ENCODE measurements at regions not wholly inside any gene's neighbourhood (a gene's known extent, or its start where the extent isn't known, plus 50 kb on each side); places are given as distances from the start of the nearest gene placed in this dataset.

DNA sequence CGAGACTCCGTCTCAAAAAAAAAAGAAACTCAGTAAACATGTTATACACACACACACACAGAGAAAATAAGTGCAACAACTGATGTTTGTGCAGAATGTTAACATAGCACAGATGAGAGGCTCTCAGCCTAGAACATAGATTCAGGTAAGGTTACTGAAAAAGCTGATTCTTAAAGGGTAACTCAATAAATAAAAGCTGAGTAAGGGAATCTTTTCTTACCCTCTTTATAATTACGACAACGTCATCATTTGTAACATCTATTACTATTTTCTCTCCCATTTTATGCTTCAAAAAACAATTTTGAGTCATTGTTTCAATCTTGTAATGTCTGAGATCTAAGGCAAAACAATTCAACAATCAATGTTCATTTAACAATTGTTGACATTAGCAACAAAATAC lies 644.8 kb downstream of the RFPL4B start:
- no CpG with 5 or more reads among the region's 4 CpGs for WGBS (ENCODE audit: insufficient coverage)
- ChIA-PET POLR2A (no interaction called here), CTCF (no interaction called here)
- H3K9me3 Mint-ChIP-seq: peaks cover 0 to 8% (median 6%) of the 10 kb centered on the region in 3 donors
- Histone ChIP-seq H3K27ac (ENCODE audit: low read length) (no peak overlapping the region), H3K4me1 (ENCODE audit: control insufficient read depth in 1 of 2, extremely low read depth in 1 of 2, insufficient read depth in 2 of 2, low read length in 2 of 2) (no peaks in the 10 kb centered on the region), H3K27me3 (replicated peaks in 1 of 2; ENCODE audit: control insufficient read depth in 2 of 2, extremely low read depth in 1 of 2, insufficient read depth in 2 of 2, low read length in 1 of 2) (no peaks in the 10 kb centered on the region), H3K36me3 (ENCODE audit: control insufficient read depth in 2 of 2, extremely low read depth in 1 of 2, insufficient read depth in 1 of 2, low read length in 1 of 2) (no peaks in the 10 kb centered on the region), H3K9me3 (no peaks in the 10 kb centered on the region), H3K4me3 (ENCODE audit: control insufficient read depth in 1 of 2, extremely low read depth in 1 of 2, low read length in 1 of 2) (no peak overlapping the region)
- ATAC-seq (replicated peaks in 1 of 4): no peak
- H3K4me1 Mint-ChIP-seq: no peaks in the 10 kb centered on the region
- H3K27me3 Mint-ChIP-seq: no peaks in the 10 kb centered on the region
- no peak overlapping the region for H3K27ac Mint-ChIP-seq
- no peak for DNase-seq
- H3K36me3 Mint-ChIP-seq: no peaks in the 10 kb centered on the region
- no peak overlapping the region for H3K4me3 Mint-ChIP-seq

GRCh38 chr6:112997421-112998085 lies 650.4 kb downstream of the RFPL4B start:
- Histone ChIP-seq H3K9me3 (no peaks in the 10 kb centered on the region), H3K27ac (ENCODE audit: low read length) (no peak overlapping the region), H3K4me3 (ENCODE audit: control insufficient read depth in 1 of 2, extremely low read depth in 1 of 2, low read length in 1 of 2) (no peak overlapping the region), H3K4me1 (ENCODE audit: control insufficient read depth in 1 of 2, extremely low read depth in 1 of 2, insufficient read depth in 2 of 2, low read length in 2 of 2) (no peaks in the 10 kb centered on the region), H3K27me3 (replicated peaks in 1 of 2; ENCODE audit: control insufficient read depth in 2 of 2, extremely low read depth in 1 of 2, insufficient read depth in 2 of 2, low read length in 1 of 2) (no peaks in the 10 kb centered on the region), H3K36me3 (ENCODE audit: control insufficient read depth in 2 of 2, extremely low read depth in 1 of 2, insufficient read depth in 1 of 2, low read length in 1 of 2) (no peaks in the 10 kb centered on the region)
- H3K36me3 Mint-ChIP-seq: no peaks in the 10 kb centered on the region
- no peaks in the 10 kb centered on the region for H3K27me3 Mint-ChIP-seq
- ChIA-PET POLR2A (no interaction called here), CTCF (no interaction called here)
- ATAC-seq (replicated peaks in 1 of 4): no peak
- H3K27ac Mint-ChIP-seq: no peak overlapping the region
- H3K9me3 Mint-ChIP-seq: no peaks in the 10 kb centered on the region
- H3K4me3 Mint-ChIP-seq: no peak overlapping the region
- WGBS (ENCODE audit: insufficient coverage): no CpG with 5 or more reads among the region's 3 CpGs
- no peak for DNase-seq
- H3K4me1 Mint-ChIP-seq: no peaks in the 10 kb centered on the region

GRCh38 chr6:113004054-113004453 lies 656.9 kb downstream of the RFPL4B start:
- Mint-ChIP-seq H3K4me1 (no peaks in the 10 kb centered on the region), H3K27ac (no peak overlapping the region), H3K4me3 (no peak overlapping the region), H3K36me3 (no peaks in the 10 kb centered on the region), H3K9me3 (no peaks in the 10 kb centered on the region), H3K27me3 (no peaks in the 10 kb centered on the region)
- ATAC-seq (replicated peaks in 1 of 4): no peak
- no peak for DNase-seq
- POLR2A ChIA-PET: no interaction called here
- CTCF ChIA-PET: interaction anchor here in 1 of 2 donors (0.6 kb wide), 1 partner anchor 358 kb away, joined by 5 read pairs; no protein-coding TSS in a partner anchor
- Histone ChIP-seq H3K4me1 (ENCODE audit: control insufficient read depth in 1 of 2, extremely low read depth in 1 of 2, insufficient read depth in 2 of 2, low read length in 2 of 2) (no peaks in the 10 kb centered on the region), H3K27me3 (replicated peaks in 1 of 2; ENCODE audit: control insufficient read depth in 2 of 2, extremely low read depth in 1 of 2, insufficient read depth in 2 of 2, low read length in 1 of 2) (no peaks in the 10 kb centered on the region), H3K9me3 (no peaks in the 10 kb centered on the region), H3K36me3 (ENCODE audit: control insufficient read depth in 2 of 2, extremely low read depth in 1 of 2, insufficient read depth in 1 of 2, low read length in 1 of 2) (no peaks in the 10 kb centered on the region), H3K4me3 (ENCODE audit: control insufficient read depth in 1 of 2, extremely low read depth in 1 of 2, low read length in 1 of 2) (no peak overlapping the region), H3K27ac (ENCODE audit: low read length) (no peak overlapping the region)
- no CpG with 5 or more reads among the region's 1 CpG for WGBS (ENCODE audit: insufficient coverage)

DNA sequence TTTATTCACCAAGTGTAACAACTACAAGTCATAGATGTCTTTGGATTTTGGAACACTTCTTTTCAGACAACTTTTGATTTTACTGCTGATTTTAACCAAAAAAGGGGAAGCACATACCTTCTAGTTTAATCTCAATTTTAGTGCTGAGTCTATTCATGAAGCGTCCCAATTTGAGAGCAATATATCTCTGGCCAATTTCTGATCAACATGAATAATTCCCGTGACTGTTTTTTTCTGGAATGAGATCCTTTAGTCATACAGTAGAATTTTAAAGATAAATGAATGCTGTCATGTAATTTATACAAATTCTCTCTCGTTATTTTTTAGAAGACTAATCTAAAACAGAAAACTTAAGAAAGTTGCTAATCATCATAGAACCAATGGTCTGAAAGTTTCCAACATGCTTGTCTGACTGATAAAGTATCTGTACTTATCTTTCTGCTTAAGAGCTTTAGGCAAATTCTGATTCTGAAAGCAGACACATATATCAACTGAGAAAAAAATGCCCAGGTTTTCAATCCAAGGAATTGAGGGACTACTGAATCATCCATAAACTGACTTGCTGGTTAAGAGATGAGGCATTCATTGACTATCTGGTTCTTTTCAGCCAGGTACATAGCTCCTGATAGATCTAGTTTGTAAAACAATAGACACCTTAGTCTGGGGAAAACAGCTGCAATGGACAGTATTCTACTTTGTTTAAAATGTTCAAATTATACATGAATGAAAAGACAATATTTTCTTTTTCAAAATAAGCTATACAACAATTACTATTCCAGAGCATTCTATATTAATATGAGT lies 657.5 kb downstream of the RFPL4B start:
- Mint-ChIP-seq H3K27ac (no peak overlapping the region), H3K4me3 (no peak overlapping the region), H3K4me1 (no peaks in the 10 kb centered on the region), H3K9me3 (no peaks in the 10 kb centered on the region), H3K27me3 (no peaks in the 10 kb centered on the region), H3K36me3 (no peaks in the 10 kb centered on the region)
- Histone ChIP-seq H3K4me1 (ENCODE audit: control insufficient read depth in 1 of 2, extremely low read depth in 1 of 2, insufficient read depth in 2 of 2, low read length in 2 of 2) (no peaks in the 10 kb centered on the region), H3K27ac (ENCODE audit: low read length) (no peak overlapping the region), H3K36me3 (ENCODE audit: control insufficient read depth in 2 of 2, extremely low read depth in 1 of 2, insufficient read depth in 1 of 2, low read length in 1 of 2) (no peaks in the 10 kb centered on the region), H3K4me3 (ENCODE audit: control insufficient read depth in 1 of 2, extremely low read depth in 1 of 2, low read length in 1 of 2) (no peak overlapping the region), H3K9me3 (no peaks in the 10 kb centered on the region), H3K27me3 (replicated peaks in 1 of 2; ENCODE audit: control insufficient read depth in 2 of 2, extremely low read depth in 1 of 2, insufficient read depth in 2 of 2, low read length in 1 of 2) (no peaks in the 10 kb centered on the region)
- DNase-seq: no peak
- WGBS (ENCODE audit: insufficient coverage): no CpG with 5 or more reads among the region's 3 CpGs
- POLR2A ChIA-PET: no interaction called here
- CTCF ChIA-PET: interaction anchor here in 1 of 2 donors (0.6 kb wide), 1 partner anchor 358 kb away, joined by 5 read pairs; no protein-coding TSS in a partner anchor
- no peak for ATAC-seq (replicated peaks in 1 of 4)

DNA sequence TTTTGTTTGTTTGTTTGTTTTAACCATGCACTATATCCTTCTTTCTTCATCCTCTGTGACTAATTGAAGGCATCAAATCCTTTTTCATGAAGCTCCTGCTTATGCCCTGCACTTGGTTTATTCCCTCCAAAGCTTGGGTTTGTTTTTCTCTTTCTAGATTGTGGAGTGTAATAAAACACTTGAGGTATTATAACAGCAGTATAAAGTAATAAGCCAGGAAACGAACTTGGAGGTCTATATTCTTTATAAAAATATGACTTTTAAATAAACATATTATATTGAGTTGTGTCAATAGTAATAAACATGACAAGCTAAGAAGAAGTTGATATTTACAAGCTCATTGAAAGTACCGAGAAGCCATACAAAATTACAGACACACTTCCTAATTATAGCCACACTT lies 659.4 kb downstream of the RFPL4B start:
- Histone ChIP-seq H3K9me3 (no peaks in the 10 kb centered on the region), H3K4me1 (ENCODE audit: control insufficient read depth in 1 of 2, extremely low read depth in 1 of 2, insufficient read depth in 2 of 2, low read length in 2 of 2) (no peaks in the 10 kb centered on the region), H3K27me3 (replicated peaks in 1 of 2; ENCODE audit: control insufficient read depth in 2 of 2, extremely low read depth in 1 of 2, insufficient read depth in 2 of 2, low read length in 1 of 2) (no peaks in the 10 kb centered on the region), H3K27ac (ENCODE audit: low read length) (no peak overlapping the region), H3K4me3 (ENCODE audit: control insufficient read depth in 1 of 2, extremely low read depth in 1 of 2, low read length in 1 of 2) (no peak overlapping the region), H3K36me3 (ENCODE audit: control insufficient read depth in 2 of 2, extremely low read depth in 1 of 2, insufficient read depth in 1 of 2, low read length in 1 of 2) (no peaks in the 10 kb centered on the region)
- no peaks in the 10 kb centered on the region for H3K27me3 Mint-ChIP-seq
- H3K4me1 Mint-ChIP-seq: no peaks in the 10 kb centered on the region
- no peaks in the 10 kb centered on the region for H3K9me3 Mint-ChIP-seq
- ATAC-seq (replicated peaks in 1 of 4) (no peak), DNase-seq (no peak)
- POLR2A ChIA-PET: no interaction called here
- CTCF ChIA-PET: no interaction called here
- H3K4me3 Mint-ChIP-seq: no peak overlapping the region
- H3K36me3 Mint-ChIP-seq: no peaks in the 10 kb centered on the region
- no CpG with 5 or more reads among the region's 2 CpGs for WGBS (ENCODE audit: insufficient coverage)
- H3K27ac Mint-ChIP-seq: no peak overlapping the region

- Mint-ChIP-seq H3K27ac (no peak overlapping the region), H3K27me3 (no peaks in the 10 kb centered on the region), H3K36me3 (no peaks in the 10 kb centered on the region), H3K4me3 (no peak overlapping the region), H3K9me3 (peaks cover 0 to 3% (median 0%) of the 10 kb centered on the region in 3 donors), H3K4me1 (no peaks in the 10 kb centered on the region)
- Histone ChIP-seq H3K27ac (ENCODE audit: low read length) (no peak overlapping the region), H3K36me3 (ENCODE audit: control insufficient read depth in 2 of 2, extremely low read depth in 1 of 2, insufficient read depth in 1 of 2, low read length in 1 of 2) (no peaks in the 10 kb centered on the region), H3K9me3 (no peaks in the 10 kb centered on the region), H3K4me1 (ENCODE audit: control insufficient read depth in 1 of 2, extremely low read depth in 1 of 2, insufficient read depth in 2 of 2, low read length in 2 of 2) (no peaks in the 10 kb centered on the region), H3K4me3 (ENCODE audit: control insufficient read depth in 1 of 2, extremely low read depth in 1 of 2, low read length in 1 of 2) (no peak overlapping the region), H3K27me3 (replicated peaks in 1 of 2; ENCODE audit: control insufficient read depth in 2 of 2, extremely low read depth in 1 of 2, insufficient read depth in 2 of 2, low read length in 1 of 2) (no peaks in the 10 kb centered on the region)
- DNase-seq (no peak), ATAC-seq (replicated peaks in 1 of 4) (no peak)
- ChIA-PET CTCF (no interaction called here), POLR2A (no interaction called here)
- no CpG with 5 or more reads among the region's 1 CpG for WGBS (ENCODE audit: insufficient coverage)
Observed at GRCh38 chr6:113009682-113010081, 662.6 kb downstream of the RFPL4B start.
